HepG2 (cell line): ENCODE measurements at regions not wholly inside any gene's neighbourhood (a gene's known extent, or its start where the extent isn't known, plus 50 kb on each side); places are given as distances from the start of the nearest gene placed in this dataset.

ENCODE experiments used
- ATF1 ChIP-seq: IDR thresholded peaks from 2 replicates; pipeline ENCODE4 v1.6.1; 2016; ENCODE audit warnings: mild to moderate bottlenecking, control low read depth
- CTCF ChIP-seq: sonication (generic); formaldehyde crosslinking; IDR thresholded peaks from 2 replicates; pipeline ENCODE4 v1.5.0; 2020; ENCODE audit warnings: mild to moderate bottlenecking, missing genetic modification reagents, moderate library complexity
- EP300 ChIP-seq, 3 experiments: sonication (generic) in 1 of 3; formaldehyde crosslinking in 1 of 3; IDR thresholded peaks; 2 replicates each; pipeline versions ENCODE4 v1.5.1 to v1.6.1; 2011 to 2020; ENCODE audit warnings: low read depth in 2 of 3, low read length in 2 of 3, borderline replicate concordance in 1 of 3, improper control_type of control experiment in 1 of 3, mild to moderate bottlenecking in 1 of 3, missing genetic modification reagents in 1 of 3, moderate library complexity in 1 of 3
- EZH2 ChIP-seq: conservative IDR thresholded peaks from 2 replicates; pipeline ENCODE4 v1.6.1; 2012; ENCODE audit warnings: mild to moderate bottlenecking, low read depth, low read length, moderate library complexity
- MXD4 ChIP-seq: IDR thresholded peaks from 2 replicates; pipeline ENCODE4 v1.6.1; 2016; ENCODE audit warnings: mild to moderate bottlenecking, missing biosample characterization, missing genetic modification reagents
- SETDB1 ChIP-seq: sonication (generic); formaldehyde crosslinking; IDR thresholded peaks from 2 replicates; pipeline ENCODE4 v1.5.1; 2020; ENCODE audit warnings: missing genetic modification reagents, mild to moderate bottlenecking, borderline replicate concordance
- SIN3B ChIP-seq: fragments of 150-350 bp; IDR thresholded peaks from 2 replicates; pipeline ENCODE4 v1.6.1; 2014; ENCODE audit warnings: low read length
- TFDP2 ChIP-seq: sonication (generic); formaldehyde crosslinking; IDR thresholded peaks from 2 replicates; pipeline ENCODE4 v1.4.0; 2020; ENCODE audit warnings: missing genetic modification reagents
- ZBTB21 ChIP-seq: sonication (generic); formaldehyde crosslinking; IDR thresholded peaks from 2 replicates; pipeline ENCODE4 v1.4.0; 2020; ENCODE audit warnings: missing genetic modification reagents
- ZFP1 ChIP-seq: IDR thresholded peaks from 2 replicates; pipeline ENCODE4 v1.6.1; 2016
- ZNF317 ChIP-seq: sonication (generic); formaldehyde crosslinking; IDR thresholded peaks from 2 replicates; pipeline ENCODE4 v1.5.0; 2020; ENCODE audit warnings: mild to moderate bottlenecking, missing genetic modification reagents
- ZNF350 ChIP-seq: sonication (generic); formaldehyde crosslinking; IDR thresholded peaks from 2 replicates; pipeline ENCODE4 v1.4.0; 2020; ENCODE audit warnings: mild to moderate bottlenecking, low read depth, missing genetic modification reagents, borderline replicate concordance
- ZNF512 ChIP-seq: sonication (generic); formaldehyde crosslinking; IDR thresholded peaks from 2 replicates; pipeline ENCODE4 v1.4.0; 2020; ENCODE audit warnings: mild to moderate bottlenecking, missing genetic modification reagents
- ZNF878 ChIP-seq: sonication (generic); formaldehyde crosslinking; IDR thresholded peaks from 2 replicates; pipeline ENCODE4 v1.8.1; 2023; ENCODE audit warnings: mild to moderate bottlenecking, missing genetic modification reagents, moderate library complexity

GRCh38 chr16:80380514-80380913, 160.3 kb upstream of the DYNLRB2 start:
- TF ChIP-seq TFDP2 (CRISPR knock-in tag) (no peak), ZBTB21 (CRISPR knock-in tag) (no peak), EZH2 (no peak), ZNF317 (CRISPR knock-in tag) (no peak), SETDB1 (CRISPR knock-in tag) (no peak), ZNF350 (CRISPR knock-in tag) (no peak), CTCF (CRISPR knock-in tag) (no peak), ATF1 (no peak), ZNF512 (no peak), EP300 (IDR thresholded peaks at IDR 0.05; ENCODE audit: low read depth in 2 of 2, low read length in 2 of 2) (no peak), EP300 (CRISPR knock-in tag; IDR thresholded peaks at IDR 0.05; ENCODE audit: borderline replicate concordance) (no peak), SIN3B (no peak), ZFP1 (no peak), MXD4 (CRISPR knock-in tag) (no peak), ZNF878 (CRISPR knock-in tag) (no peak)
